SIG-M5 treated with dmso at 0.1 percent for 504 hours (cell line): ENCODE measurements at regions not wholly inside any gene's neighbourhood (a gene's known extent, or its start where the extent isn't known, plus 50 kb on each side); places are given as distances from the start of the nearest gene placed in this dataset.
"Not testable (repeated sequence)": the region's sequence is repeated elsewhere in the genome, so short reads cannot be mapped to it uniquely, and the experiment has no call there.

ENCODE experiments used
- DNase-seq: peaks from one replicate; lab custom pipeline; 2025; ENCODE audit not compliant: unreplicated experiment; lab: John Stamatoyannopoulos, UW

DNA sequence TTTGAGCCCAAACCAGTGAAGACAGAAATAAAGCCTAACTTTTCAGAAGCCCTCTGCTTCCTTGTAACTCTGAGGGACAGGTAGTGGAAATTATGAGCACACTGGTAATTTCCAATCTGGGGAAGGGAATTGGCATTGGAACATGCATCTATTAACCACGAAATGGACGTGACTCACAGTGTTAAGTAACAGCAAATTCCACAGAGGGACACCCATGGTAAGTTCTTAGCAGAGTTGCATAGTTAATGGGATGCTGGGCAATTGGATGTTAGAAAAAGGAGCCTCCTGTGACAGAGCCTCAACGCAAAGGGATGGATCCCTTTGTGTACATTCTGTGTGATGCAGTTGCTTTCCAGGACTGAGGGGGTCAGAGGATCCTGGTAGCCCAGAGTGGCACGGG lies 168.6 kb downstream of the SEMA6D start:
- DNase-seq, result no peak

- DNase-seq, result no peak
Measured at GRCh38 chr15:47887241-47887800, 170.0 kb downstream of the SEMA6D start.

- no peak for DNase-seq
Measured at GRCh38 chr15:47888385-47889100, 171.2 kb downstream of the SEMA6D start.

GRCh38 chr15:47890397-47891150 lies 173.3 kb downstream of the SEMA6D start:
- DNase-seq, result no peak

- no peak for DNase-seq
Measured at GRCh38 chr15:47897525-47897924, 180.2 kb downstream of the SEMA6D start.

- no peak for DNase-seq
Measured at GRCh38 chr15:47900751-47901150, 183.4 kb downstream of the SEMA6D start.

GRCh38 chr15:47903368-47903767 lies 186.1 kb downstream of the SEMA6D start:
- DNase-seq, result no peak

- no peak for DNase-seq
Measured at GRCh38 chr15:47908486-47908885, 191.2 kb downstream of the SEMA6D start.

DNA sequence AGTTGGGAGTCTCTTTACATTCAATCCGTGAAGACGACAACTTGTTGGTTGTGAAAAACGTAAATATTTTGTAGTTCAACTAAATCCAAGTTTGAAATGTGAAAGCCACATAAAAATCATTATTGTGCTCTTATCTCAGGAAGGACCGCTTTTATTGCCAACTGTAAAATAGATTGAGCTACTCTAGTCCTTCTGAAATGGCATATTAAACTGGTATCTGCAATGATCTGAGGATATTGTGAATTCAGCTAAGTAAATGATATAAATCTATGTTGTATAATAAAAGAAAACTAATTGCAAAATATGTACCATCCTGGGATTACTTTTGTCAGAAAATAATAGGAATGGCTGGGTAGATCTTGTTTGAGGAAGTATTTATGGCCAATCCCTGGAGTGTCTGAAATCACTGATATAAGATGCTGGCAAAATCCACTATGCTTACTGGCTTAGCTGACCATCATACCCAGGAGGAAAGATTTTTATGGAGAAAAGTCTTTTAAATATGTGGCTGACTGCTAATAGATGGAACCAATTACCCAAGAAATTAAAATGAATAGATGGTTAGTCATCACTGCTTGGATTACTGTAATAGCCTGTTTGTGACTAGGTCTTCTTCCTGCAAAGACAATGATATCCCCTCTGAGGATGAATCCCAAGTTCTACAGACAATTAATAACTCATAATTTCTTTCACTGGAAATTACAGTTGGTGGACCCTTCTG lies 191.8 kb downstream of the SEMA6D start:
- DNase-seq, result no peak

- not testable (repeated sequence) for DNase-seq
Measured at GRCh38 chr15:47912910-47913309, 195.6 kb downstream of the SEMA6D start.

DNA sequence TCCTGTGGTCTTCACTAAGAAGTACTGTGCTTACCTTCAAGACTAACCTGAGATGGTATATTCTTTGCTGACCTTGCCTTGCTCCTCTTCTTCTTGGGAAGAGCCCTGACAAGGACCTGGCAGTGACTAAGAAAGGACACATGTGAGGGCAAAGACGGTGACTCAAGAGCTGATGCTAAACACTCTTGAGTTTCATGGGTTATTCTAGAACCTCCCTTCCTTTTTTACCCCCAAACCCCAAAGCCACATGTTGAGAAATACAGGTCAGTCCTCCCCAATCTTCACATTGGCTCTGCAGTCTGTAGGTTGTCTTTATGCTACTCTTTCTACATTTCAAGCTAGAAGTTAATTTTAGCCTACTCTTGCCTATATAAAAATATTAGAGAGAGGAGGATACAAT lies 200.6 kb downstream of the SEMA6D start:
- peak; percentile 28 for DNase-seq

DNA sequence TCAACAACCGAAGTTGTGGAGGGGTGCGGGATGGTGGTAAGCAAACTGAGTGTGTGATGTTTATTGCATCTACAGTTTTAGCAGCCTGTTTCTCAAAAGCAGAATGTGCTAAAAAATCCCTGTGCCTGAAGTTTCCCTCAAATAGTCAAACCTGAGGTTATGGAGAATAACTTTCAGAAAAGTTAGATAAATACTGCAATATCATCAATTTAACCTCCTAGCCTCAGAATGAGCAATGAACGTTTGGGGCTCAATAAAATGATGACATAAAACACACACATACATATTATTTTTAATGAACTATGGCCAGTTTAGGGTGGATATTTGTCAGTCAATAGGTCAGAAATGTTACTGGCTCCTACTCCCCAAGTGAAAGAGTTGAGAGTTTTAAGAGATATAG lies 201.6 kb downstream of the SEMA6D start:
- DNase-seq, result no peak

GRCh38 chr15:47924381-47924780 lies 196.4 kb upstream of the SLC24A5 start:
- no peak for DNase-seq

GRCh38 chr15:47929138-47929803 lies 191.5 kb upstream of the SLC24A5 start:
- DNase-seq, result no peak

- no peak for DNase-seq
Measured at GRCh38 chr15:47932261-47932660, 188.5 kb upstream of the SLC24A5 start.

GRCh38 chr15:47932951-47933641 lies 187.7 kb upstream of the SLC24A5 start:
- no peak for DNase-seq

DNA sequence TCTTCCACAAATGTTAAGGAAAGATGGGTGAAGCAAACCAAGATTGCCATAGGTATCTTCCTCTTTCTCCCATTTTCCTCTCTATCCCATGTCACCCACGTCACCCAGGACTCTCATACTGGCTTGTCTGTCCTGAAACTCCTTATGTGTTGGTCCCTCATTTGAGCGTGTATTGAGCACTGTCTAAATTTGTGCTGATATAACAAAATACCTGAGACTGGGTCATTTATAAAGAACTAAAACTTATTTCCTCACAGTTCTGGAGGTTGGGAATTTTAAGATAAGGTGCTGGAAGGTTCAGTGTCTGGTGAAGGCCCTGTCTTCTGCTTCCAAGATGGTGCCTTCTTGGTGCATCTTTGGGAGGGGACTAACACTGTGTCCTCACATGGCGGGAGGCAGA lies 186.9 kb upstream of the SLC24A5 start:
- DNase-seq, result no peak

GRCh38 chr15:47934342-47934741 lies 186.4 kb upstream of the SLC24A5 start:
- DNase-seq, result no peak

DNA sequence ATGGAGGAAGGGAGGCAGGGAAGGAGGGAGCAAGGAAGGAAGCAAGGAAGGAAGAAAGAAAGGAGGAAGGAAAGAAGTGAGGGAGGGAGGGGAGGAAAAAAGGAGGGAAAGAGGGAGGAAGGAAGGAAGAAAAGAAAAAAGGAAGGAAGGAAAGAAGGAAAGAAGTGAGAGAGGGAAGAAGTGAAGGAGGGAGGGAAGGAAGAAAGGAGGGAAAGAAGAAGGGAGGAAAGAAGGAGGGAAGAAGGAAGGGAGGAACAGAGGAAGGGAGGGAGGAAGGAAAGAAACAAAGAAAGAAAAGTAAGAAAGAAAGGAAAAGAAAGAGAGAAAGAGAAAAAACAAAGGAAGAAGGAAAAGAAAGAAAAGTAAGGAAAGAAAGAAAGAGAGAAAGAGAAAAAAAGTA lies 183.0 kb upstream of the SLC24A5 start:
- no peak for DNase-seq

DNA sequence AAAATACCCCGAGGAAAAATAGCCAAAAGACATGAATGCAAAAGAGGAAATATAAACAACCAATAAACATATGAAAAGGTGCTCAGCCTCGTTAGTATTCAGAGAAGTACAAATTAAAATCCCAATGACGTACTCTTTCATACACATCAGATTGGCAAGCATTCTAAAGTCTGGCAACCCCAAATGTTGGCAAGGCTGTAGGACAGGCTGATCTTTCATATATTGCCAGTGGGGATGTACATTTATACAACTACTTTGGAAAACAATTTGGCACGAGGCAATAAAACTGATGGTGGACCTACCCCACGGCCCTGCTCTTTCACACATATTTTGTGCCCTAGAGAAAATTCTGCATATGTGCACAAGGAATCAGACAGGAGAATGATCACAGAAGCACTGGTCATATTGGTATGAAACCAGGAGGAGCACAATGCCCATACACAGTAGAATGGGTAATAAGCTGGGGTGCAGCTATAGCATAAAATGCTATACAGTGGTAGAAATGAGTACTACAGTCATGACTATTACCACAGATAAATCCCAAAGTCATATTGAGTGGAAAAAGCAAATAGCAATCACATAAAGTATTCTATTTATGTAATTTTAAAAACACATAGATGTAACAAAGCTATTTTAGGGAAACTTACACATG lies 176.0 kb upstream of the SLC24A5 start:
- DNase-seq, result no peak
